HL-60 (cell line): ENCODE measurements at regions not wholly inside any gene's neighbourhood (a gene's known extent, or its start where the extent isn't known, plus 50 kb on each side); places are given as distances from the start of the nearest gene placed in this dataset.

Experiments used
- POLR2AphosphoS5 ChIP-seq: IDR thresholded peaks from 2 replicates; pipeline ENCODE4 v1.6.1; 2012; ENCODE audit warnings: low read depth
- TF ChIP-seq, protein P1 (sequence below): IDR thresholded peaks from one replicate; pipeline ENCODE4 v1.5.1; 2011; ENCODE audit warnings: low read length, control low read depth, inconsistent platforms; ENCODE audit not compliant: insufficient read depth
- TF ChIP-seq, protein P2 (sequence below): IDR thresholded peaks from 2 replicates; pipeline ENCODE4 v1.6.1; 2012; ENCODE audit warnings: low read depth; ENCODE audit not compliant: insufficient replicate concordance

DNA sequence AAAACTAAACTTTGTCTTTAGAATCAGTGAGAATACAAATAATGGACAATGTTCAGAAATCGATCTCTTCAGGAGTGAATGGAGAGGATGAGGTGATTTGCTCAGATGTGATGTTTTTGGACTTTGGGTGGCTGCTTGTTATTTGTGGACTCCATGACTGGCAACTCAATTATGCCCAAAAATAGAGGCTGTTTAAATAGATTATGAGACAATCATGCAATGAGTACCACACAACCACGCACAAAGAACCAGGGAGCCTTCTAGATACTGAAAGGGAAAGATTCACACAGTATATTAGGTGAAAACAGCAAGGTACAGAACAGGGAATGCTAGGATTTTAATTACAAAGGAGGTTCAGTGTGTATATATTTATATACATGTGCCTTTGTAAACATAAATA, 141.3 kb upstream of the ANK3 start:
- TF ChIP-seq, protein P1, sequence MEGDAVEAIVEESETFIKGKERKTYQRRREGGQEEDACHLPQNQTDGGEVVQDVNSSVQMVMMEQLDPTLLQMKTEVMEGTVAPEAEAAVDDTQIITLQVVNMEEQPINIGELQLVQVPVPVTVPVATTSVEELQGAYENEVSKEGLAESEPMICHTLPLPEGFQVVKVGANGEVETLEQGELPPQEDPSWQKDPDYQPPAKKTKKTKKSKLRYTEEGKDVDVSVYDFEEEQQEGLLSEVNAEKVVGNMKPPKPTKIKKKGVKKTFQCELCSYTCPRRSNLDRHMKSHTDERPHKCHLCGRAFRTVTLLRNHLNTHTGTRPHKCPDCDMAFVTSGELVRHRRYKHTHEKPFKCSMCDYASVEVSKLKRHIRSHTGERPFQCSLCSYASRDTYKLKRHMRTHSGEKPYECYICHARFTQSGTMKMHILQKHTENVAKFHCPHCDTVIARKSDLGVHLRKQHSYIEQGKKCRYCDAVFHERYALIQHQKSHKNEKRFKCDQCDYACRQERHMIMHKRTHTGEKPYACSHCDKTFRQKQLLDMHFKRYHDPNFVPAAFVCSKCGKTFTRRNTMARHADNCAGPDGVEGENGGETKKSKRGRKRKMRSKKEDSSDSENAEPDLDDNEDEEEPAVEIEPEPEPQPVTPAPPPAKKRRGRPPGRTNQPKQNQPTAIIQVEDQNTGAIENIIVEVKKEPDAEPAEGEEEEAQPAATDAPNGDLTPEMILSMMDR = no peak
- no peak for TF ChIP-seq POLR2AphosphoS5
- TF ChIP-seq, protein P2, sequence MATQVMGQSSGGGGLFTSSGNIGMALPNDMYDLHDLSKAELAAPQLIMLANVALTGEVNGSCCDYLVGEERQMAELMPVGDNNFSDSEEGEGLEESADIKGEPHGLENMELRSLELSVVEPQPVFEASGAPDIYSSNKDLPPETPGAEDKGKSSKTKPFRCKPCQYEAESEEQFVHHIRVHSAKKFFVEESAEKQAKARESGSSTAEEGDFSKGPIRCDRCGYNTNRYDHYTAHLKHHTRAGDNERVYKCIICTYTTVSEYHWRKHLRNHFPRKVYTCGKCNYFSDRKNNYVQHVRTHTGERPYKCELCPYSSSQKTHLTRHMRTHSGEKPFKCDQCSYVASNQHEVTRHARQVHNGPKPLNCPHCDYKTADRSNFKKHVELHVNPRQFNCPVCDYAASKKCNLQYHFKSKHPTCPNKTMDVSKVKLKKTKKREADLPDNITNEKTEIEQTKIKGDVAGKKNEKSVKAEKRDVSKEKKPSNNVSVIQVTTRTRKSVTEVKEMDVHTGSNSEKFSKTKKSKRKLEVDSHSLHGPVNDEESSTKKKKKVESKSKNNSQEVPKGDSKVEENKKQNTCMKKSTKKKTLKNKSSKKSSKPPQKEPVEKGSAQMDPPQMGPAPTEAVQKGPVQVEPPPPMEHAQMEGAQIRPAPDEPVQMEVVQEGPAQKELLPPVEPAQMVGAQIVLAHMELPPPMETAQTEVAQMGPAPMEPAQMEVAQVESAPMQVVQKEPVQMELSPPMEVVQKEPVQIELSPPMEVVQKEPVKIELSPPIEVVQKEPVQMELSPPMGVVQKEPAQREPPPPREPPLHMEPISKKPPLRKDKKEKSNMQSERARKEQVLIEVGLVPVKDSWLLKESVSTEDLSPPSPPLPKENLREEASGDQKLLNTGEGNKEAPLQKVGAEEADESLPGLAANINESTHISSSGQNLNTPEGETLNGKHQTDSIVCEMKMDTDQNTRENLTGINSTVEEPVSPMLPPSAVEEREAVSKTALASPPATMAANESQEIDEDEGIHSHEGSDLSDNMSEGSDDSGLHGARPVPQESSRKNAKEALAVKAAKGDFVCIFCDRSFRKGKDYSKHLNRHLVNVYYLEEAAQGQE = no peak
